ENCODE measurements at regions not wholly inside any gene's neighbourhood (a gene's known extent, or its start where the extent isn't known, plus 50 kb on each side); places are given as distances from the start of the nearest gene placed in this dataset.

DNA sequence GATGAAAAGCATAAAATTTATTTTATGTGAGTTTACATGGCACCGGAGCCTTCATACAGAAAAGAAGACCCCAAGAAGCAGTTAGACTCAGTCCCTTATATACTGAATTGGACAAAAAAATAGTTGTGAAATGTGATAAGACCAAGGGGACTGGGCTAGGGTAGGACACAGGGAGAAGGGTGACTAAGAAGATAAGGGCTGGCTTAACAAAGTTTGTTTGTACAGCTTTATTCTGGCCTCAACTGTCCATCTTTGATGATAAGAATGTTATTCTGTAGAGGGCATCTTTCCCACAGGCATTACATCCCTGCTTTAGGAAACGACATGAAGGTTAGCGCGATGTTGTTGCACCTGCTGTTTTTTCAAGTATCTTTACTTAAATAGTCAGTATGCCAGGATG lies 86.5 kb downstream of the SEC61G start:
- Histone ChIP-seq H3K36me3 (ENCODE audit: control insufficient read depth, insufficient read depth, low read length) (no peaks in the 10 kb centered on the region), H3K9ac (ENCODE audit: low read depth, low read length) (no peak overlapping the region), H3K4me1 (ENCODE audit: control insufficient read depth, insufficient read depth, low read length) (no peaks in the 10 kb centered on the region), H3K9me3 (ENCODE audit: control insufficient read depth, insufficient read depth, low read length) (no peaks in the 10 kb centered on the region), H3K4me3 (ENCODE audit: low read depth, low read length) (no peak overlapping the region), H3K27me3 (ENCODE audit: control insufficient read depth, insufficient read depth, low read length) (no peaks in the 10 kb centered on the region)

DNA sequence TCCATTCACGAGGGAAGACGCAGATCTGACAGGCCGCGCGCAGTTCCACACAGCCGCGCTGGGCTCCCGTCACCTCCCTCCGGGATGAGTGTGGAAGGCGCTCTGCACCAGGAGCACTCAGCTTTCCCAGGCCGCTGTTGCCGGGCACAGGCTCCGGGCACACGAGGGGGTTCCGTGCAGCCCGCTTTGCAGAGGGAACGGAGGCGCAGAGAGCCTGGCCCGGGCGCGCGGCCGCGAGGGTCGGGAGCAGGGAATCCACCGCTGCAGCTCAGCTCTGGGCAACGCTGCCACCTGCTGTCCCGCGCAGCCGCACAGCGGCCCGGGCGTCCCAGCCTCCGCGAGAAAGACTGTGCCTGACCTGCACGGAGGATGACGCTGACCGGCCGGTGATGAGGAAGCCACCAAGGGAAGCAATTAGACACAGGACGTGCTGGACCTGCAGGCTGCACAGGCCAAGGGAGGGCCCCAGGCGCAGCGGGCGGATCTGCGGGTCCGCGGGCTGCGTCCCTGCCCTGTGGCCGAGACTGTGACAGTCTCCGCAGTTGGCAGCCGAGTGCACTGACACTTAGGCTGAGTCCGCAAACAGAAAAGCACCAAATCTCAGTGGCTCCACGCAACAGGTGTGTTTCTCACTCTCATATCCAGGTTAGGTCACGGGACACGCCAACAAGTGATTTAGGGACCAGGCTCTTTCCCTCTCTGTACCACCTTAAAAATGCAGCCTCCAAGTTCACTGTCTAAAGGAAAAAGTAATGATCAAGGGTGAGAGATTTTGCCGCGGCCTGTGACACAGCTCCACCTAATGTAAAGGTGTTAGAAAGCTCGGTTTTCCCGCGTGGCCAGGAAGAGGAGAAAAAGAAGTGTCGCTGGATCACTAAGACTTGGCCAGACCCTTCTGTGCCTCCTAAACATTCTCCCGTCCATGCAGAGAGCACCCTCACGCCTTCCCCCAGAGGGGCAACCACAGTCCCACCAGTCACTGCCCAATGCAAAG lies 94.5 kb downstream of the SEC61G start:
- no peaks in the 10 kb centered on the region for H3K9me3 ChIP-seq (ENCODE audit: control insufficient read depth, insufficient read depth, low read length)
- peak overlapping the region; percentile 70 for H3K9ac ChIP-seq (ENCODE audit: low read depth, low read length)
- peaks cover 36% of the 10 kb centered on the region for H3K27me3 ChIP-seq (ENCODE audit: control insufficient read depth, insufficient read depth, low read length)
- peaks cover 13% of the 10 kb centered on the region for H3K4me1 ChIP-seq (ENCODE audit: control insufficient read depth, insufficient read depth, low read length)
- H3K4me3 ChIP-seq (ENCODE audit: low read depth, low read length) = peak overlapping the region; percentile 74
- H3K36me3 ChIP-seq (ENCODE audit: control insufficient read depth, insufficient read depth, low read length) = no peaks in the 10 kb centered on the region

DNA sequence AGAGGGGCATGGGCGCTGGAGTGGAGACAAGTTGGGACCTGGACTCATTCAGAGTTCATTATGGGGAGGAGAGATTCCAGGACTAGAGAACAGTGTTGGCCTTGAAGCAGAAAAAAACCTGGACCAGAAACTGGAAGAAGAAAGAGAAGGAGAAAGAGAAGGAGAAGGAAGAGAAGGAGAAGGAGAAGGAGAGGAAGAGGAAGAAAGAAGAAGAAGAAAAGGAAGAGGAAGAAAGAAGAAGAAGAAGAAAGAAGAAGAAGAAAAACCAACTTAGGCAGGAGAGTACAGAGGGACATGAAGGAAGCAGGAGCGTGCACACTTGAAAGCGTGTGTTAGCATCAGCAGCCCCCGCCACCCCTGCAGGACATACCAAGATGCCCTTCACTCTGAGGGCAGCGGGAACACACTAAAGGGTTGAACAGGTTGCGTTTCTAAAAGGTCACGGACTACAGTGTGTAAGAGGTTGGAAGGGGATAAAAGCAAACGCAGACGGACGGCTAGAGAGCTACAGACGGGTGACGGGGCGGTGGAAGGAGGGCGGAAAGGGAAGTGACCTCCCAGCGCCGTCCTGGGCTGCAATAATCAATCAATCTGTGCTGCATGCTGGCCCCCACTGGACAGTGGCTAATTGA lies 95.3 kb downstream of the SEC61G start:
- peak overlapping the region; percentile 70 for H3K9ac ChIP-seq (ENCODE audit: low read depth, low read length)
- peaks cover 36% of the 10 kb centered on the region for H3K27me3 ChIP-seq (ENCODE audit: control insufficient read depth, insufficient read depth, low read length)
- H3K9me3 ChIP-seq (ENCODE audit: control insufficient read depth, insufficient read depth, low read length) = no peaks in the 10 kb centered on the region
- peaks cover 13% of the 10 kb centered on the region for H3K4me1 ChIP-seq (ENCODE audit: control insufficient read depth, insufficient read depth, low read length)
- no peaks in the 10 kb centered on the region for H3K36me3 ChIP-seq (ENCODE audit: control insufficient read depth, insufficient read depth, low read length)
- peak overlapping the region; percentile 74 for H3K4me3 ChIP-seq (ENCODE audit: low read depth, low read length)

GRCh38 chr7:54663186-54663585 lies 95.8 kb downstream of the SEC61G start:
- Histone ChIP-seq H3K4me3 (ENCODE audit: low read depth, low read length) (peak overlapping the region; percentile 8), H3K9ac (ENCODE audit: low read depth, low read length) (no peak overlapping the region), H3K9me3 (ENCODE audit: control insufficient read depth, insufficient read depth, low read length) (no peaks in the 10 kb centered on the region), H3K27me3 (ENCODE audit: control insufficient read depth, insufficient read depth, low read length) (peaks cover 36% of the 10 kb centered on the region), H3K36me3 (ENCODE audit: control insufficient read depth, insufficient read depth, low read length) (no peaks in the 10 kb centered on the region), H3K4me1 (ENCODE audit: control insufficient read depth, insufficient read depth, low read length) (peaks cover 13% of the 10 kb centered on the region)

- peak overlapping the region; percentile 8 for H3K4me3 ChIP-seq (ENCODE audit: low read depth, low read length)
- no peak overlapping the region for H3K9ac ChIP-seq (ENCODE audit: low read depth, low read length)
- H3K36me3 ChIP-seq (ENCODE audit: control insufficient read depth, insufficient read depth, low read length) = no peaks in the 10 kb centered on the region
- H3K27me3 ChIP-seq (ENCODE audit: control insufficient read depth, insufficient read depth, low read length) = peaks cover 36% of the 10 kb centered on the region
- no peaks in the 10 kb centered on the region for H3K9me3 ChIP-seq (ENCODE audit: control insufficient read depth, insufficient read depth, low read length)
- peaks cover 13% of the 10 kb centered on the region for H3K4me1 ChIP-seq (ENCODE audit: control insufficient read depth, insufficient read depth, low read length)
Observed at GRCh38 chr7:54662701-54663100, 96.3 kb downstream of the SEC61G start.

- Histone ChIP-seq H3K4me1 (ENCODE audit: control insufficient read depth, insufficient read depth, low read length) (no peaks in the 10 kb centered on the region), H3K27me3 (ENCODE audit: control insufficient read depth, insufficient read depth, low read length) (no peaks in the 10 kb centered on the region), H3K4me3 (ENCODE audit: low read depth, low read length) (no peak overlapping the region), H3K9ac (ENCODE audit: low read depth, low read length) (no peak overlapping the region), H3K36me3 (ENCODE audit: control insufficient read depth, insufficient read depth, low read length) (no peaks in the 10 kb centered on the region), H3K9me3 (ENCODE audit: control insufficient read depth, insufficient read depth, low read length) (no peaks in the 10 kb centered on the region)
Observed at GRCh38 chr7:54653905-54654304, 105.1 kb downstream of the SEC61G start.

DNA sequence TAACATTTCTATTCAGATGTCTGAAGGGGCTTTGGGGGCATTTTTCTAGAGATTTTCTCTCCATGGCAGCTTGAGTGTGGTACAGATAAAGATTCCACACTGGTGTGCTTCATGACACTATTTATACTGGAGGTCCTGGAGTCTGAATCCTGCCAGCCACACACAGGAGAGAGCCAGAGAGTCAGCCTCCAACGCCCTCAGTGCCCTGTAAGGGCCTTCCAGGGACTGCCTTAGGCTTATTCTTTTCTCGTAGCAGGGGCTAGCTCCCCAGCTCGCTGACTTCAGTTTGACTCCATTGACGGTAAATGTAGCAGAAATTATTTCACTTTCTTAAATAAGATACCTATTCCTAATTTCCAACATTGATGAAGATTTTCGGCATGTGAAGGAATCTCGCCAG lies 100.9 kb downstream of the VSTM2A start:
- Histone ChIP-seq H3K9me3 (ENCODE audit: control insufficient read depth, insufficient read depth, low read length) (no peaks in the 10 kb centered on the region), H3K27me3 (ENCODE audit: control insufficient read depth, insufficient read depth, low read length) (no peaks in the 10 kb centered on the region), H3K4me3 (ENCODE audit: low read depth, low read length) (no peak overlapping the region), H3K9ac (ENCODE audit: low read depth, low read length) (no peak overlapping the region), H3K4me1 (ENCODE audit: control insufficient read depth, insufficient read depth, low read length) (peaks cover 2% of the 10 kb centered on the region), H3K36me3 (ENCODE audit: control insufficient read depth, insufficient read depth, low read length) (no peaks in the 10 kb centered on the region)

DNA sequence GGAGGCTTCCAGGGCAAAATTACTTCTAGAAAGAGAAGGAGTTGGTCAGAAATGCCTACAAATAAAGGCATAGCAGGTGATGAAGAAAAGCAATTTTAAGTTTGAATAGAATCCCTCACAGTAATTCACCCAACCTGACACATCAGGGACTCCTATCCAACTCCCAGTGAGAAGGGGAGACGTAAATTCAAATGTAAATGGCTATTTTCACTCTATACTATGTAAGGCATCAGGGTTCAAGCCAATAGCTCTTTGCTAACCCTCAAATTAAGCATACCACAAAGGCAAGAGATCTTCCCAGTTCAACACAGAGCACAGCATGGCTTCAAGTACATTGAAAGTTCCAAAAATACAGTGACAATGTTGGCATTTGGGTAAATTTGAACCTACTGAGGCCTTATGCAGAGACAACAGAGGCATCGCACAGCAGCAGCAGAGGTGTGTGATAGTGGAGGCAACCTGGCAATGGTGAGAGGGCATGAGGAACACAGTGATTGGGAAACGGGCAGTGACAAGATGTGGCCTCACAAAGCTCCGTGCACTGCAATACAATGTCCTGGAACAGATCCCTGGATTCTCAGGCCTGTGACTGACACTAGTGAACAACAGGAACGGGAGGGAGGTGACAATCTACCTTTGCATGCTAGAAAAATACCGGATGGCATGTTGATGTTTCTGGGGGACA lies 95.7 kb downstream of the VSTM2A start:
- peak overlapping the region; percentile 26 for H3K9ac ChIP-seq (ENCODE audit: low read depth, low read length)
- no peaks in the 10 kb centered on the region for H3K36me3 ChIP-seq (ENCODE audit: control insufficient read depth, insufficient read depth, low read length)
- no peaks in the 10 kb centered on the region for H3K27me3 ChIP-seq (ENCODE audit: control insufficient read depth, insufficient read depth, low read length)
- no peaks in the 10 kb centered on the region for H3K9me3 ChIP-seq (ENCODE audit: control insufficient read depth, insufficient read depth, low read length)
- no peak overlapping the region for H3K4me3 ChIP-seq (ENCODE audit: low read depth, low read length)
- peaks cover 9% of the 10 kb centered on the region for H3K4me1 ChIP-seq (ENCODE audit: control insufficient read depth, insufficient read depth, low read length)

- no peaks in the 10 kb centered on the region for H3K9me3 ChIP-seq (ENCODE audit: control insufficient read depth, insufficient read depth, low read length)
- H3K27me3 ChIP-seq (ENCODE audit: control insufficient read depth, insufficient read depth, low read length) = no peaks in the 10 kb centered on the region
- H3K4me1 ChIP-seq (ENCODE audit: control insufficient read depth, insufficient read depth, low read length) = peaks cover 7% of the 10 kb centered on the region
- H3K4me3 ChIP-seq (ENCODE audit: low read depth, low read length) = no peak overlapping the region
- H3K36me3 ChIP-seq (ENCODE audit: control insufficient read depth, insufficient read depth, low read length) = no peaks in the 10 kb centered on the region
- no peak overlapping the region for H3K9ac ChIP-seq (ENCODE audit: low read depth, low read length)
Observed at GRCh38 chr7:54632696-54633095, 90.5 kb downstream of the VSTM2A start.

GRCh38 chr7:54629771-54630170 lies 87.6 kb downstream of the VSTM2A start:
- H3K4me3 ChIP-seq (ENCODE audit: low read depth, low read length) = no peak overlapping the region
- H3K9ac ChIP-seq (ENCODE audit: low read depth, low read length) = no peak overlapping the region
- H3K27me3 ChIP-seq (ENCODE audit: control insufficient read depth, insufficient read depth, low read length) = no peaks in the 10 kb centered on the region
- no peaks in the 10 kb centered on the region for H3K36me3 ChIP-seq (ENCODE audit: control insufficient read depth, insufficient read depth, low read length)
- H3K4me1 ChIP-seq (ENCODE audit: control insufficient read depth, insufficient read depth, low read length) = peaks cover 4% of the 10 kb centered on the region
- H3K9me3 ChIP-seq (ENCODE audit: control insufficient read depth, insufficient read depth, low read length) = no peaks in the 10 kb centered on the region

DNA sequence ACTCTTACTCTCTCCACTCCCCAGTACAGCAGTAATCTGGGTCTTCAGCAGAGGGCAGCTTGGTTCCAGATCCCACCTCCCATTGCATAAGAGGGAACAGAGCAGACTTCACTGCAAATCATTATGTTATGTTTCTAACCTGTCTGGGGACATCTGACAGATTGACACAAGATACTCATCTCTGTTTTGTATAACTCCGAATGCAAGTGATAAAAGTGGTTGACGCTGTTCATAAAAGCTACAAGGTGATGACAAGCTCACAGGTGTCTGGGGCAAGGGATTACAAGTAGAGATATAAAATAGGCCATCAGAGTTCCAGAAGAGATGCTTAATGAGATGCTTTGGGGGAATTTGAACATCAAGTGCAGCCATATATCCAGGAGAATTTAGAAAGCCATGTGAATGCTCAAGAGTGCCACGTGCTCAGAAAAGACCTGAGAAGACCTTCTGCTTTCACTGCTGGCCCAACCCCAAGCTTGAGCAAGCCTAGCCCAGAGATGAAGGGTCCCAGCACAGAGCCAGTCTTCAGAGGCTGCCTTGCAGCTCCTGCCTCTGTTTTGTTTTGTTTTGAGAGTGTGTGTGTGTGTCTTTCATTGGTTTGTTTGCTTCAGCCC lies 80.6 kb downstream of the VSTM2A start:
- H3K4me1 ChIP-seq (ENCODE audit: control insufficient read depth, insufficient read depth, low read length) = no peaks in the 10 kb centered on the region
- H3K9ac ChIP-seq (ENCODE audit: low read depth, low read length) = no peak overlapping the region
- no peaks in the 10 kb centered on the region for H3K27me3 ChIP-seq (ENCODE audit: control insufficient read depth, insufficient read depth, low read length)
- H3K36me3 ChIP-seq (ENCODE audit: control insufficient read depth, insufficient read depth, low read length) = no peaks in the 10 kb centered on the region
- no peak overlapping the region for H3K4me3 ChIP-seq (ENCODE audit: low read depth, low read length)
- H3K9me3 ChIP-seq (ENCODE audit: control insufficient read depth, insufficient read depth, low read length) = no peaks in the 10 kb centered on the region

Data from iPS-15b (cell line).